Ascending aorta (tissue), 2 donors: ENCODE measurements at regions not wholly inside any gene's neighbourhood (a gene's known extent, or its start where the extent isn't known, plus 50 kb on each side); places are given as distances from the start of the nearest gene placed in this dataset.
"Not testable (repeated sequence)": the region's sequence is repeated elsewhere in the genome, so short reads cannot be mapped to it uniquely, and the experiment has no call there.

Experiments
- DNase-seq, 2 donors: peaks; one replicate each; pipeline ENCODE4 v3.0.0-alpha.2; 2019; ENCODE audit warnings: low spot score in 2 of 2
- H3K27ac ChIP-seq, 2 donors: fragments of 200-600 bp; sonication (generic); one replicate each; pipeline ENCODE4 v1.5.1; 2016 to 2017; ENCODE audit warnings: mild to moderate bottlenecking in 1 of 2
- H3K27me3 ChIP-seq: fragments of 200-600 bp; sonication (generic); one replicate; pipeline ENCODE4 v1.5.1; 2017
- H3K36me3 ChIP-seq, 2 donors: fragments of 200-600 bp; sonication (generic); one replicate each; pipeline ENCODE4 v1.5.1; 2016
- H3K4me1 ChIP-seq, 2 donors: fragments of 200-600 bp; sonication (generic); one replicate each; pipeline ENCODE4 v1.5.1; 2016 to 2017; ENCODE audit warnings: mild to moderate bottlenecking in 1 of 2
- H3K4me3 ChIP-seq, 2 donors: fragments of 200-600 bp; sonication (generic); one replicate each; pipeline ENCODE4 v1.5.1; 2016 to 2017; ENCODE audit warnings: mild to moderate bottlenecking in 1 of 2
- H3K9me3 ChIP-seq, 2 donors: fragments of 200-600 bp; sonication (generic); one replicate each; pipeline ENCODE4 v1.5.1; 2016
- intact Hi-C: fragments of 100-400 bp; cut with DNase I; formaldehyde crosslinking; loops from one replicate; pipeline ENCODE4 v1.15.1; 2023
- TF ChIP-seq, protein P1 (sequence below), 3 experiments: fragments of 200-600 bp in 2 of 3; fragments of 450-650 bp in 1 of 3; sonication (generic) in 2 of 3; IDR thresholded peaks; one replicate each; pipeline ENCODE4 v1.5.1; 2016 to 2019; ENCODE audit warnings: antibody characterized with exemption in 3 of 3, mild to moderate bottlenecking in 1 of 3, moderate library complexity in 1 of 3

DNA sequence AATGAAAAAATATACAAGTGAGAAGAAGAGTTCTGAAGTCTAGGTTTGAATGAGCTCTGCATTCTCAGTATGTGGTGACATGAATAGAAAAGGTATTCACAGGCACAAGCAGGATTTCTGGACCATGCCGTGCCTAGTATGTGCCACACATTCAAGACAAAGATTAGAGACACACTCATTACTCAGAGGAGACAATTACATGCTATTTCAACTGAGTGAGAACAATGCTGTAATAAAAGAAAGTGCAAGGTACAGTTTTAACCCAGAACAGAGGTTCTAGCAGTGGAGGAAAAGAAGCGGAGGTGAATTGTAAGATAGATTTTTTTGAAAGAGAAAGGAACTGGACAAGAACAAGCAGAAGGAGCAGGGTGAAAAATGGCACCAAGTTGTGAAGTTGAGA, 121.0 kb upstream of the RASGEF1B start:
- no peaks in the 10 kb centered on the region for H3K36me3 ChIP-seq
- no peak overlapping the region for H3K4me3 ChIP-seq
- no peak overlapping the region for H3K27ac ChIP-seq
- DNase-seq = no peak
- no peaks in the 10 kb centered on the region for H3K9me3 ChIP-seq
- no peaks in the 10 kb centered on the region for H3K27me3 ChIP-seq
- intact Hi-C loops = no loop called here
- no peaks in the 10 kb centered on the region for H3K4me1 ChIP-seq
- TF ChIP-seq, protein P1, sequence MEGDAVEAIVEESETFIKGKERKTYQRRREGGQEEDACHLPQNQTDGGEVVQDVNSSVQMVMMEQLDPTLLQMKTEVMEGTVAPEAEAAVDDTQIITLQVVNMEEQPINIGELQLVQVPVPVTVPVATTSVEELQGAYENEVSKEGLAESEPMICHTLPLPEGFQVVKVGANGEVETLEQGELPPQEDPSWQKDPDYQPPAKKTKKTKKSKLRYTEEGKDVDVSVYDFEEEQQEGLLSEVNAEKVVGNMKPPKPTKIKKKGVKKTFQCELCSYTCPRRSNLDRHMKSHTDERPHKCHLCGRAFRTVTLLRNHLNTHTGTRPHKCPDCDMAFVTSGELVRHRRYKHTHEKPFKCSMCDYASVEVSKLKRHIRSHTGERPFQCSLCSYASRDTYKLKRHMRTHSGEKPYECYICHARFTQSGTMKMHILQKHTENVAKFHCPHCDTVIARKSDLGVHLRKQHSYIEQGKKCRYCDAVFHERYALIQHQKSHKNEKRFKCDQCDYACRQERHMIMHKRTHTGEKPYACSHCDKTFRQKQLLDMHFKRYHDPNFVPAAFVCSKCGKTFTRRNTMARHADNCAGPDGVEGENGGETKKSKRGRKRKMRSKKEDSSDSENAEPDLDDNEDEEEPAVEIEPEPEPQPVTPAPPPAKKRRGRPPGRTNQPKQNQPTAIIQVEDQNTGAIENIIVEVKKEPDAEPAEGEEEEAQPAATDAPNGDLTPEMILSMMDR (IDR thresholded peaks at IDR 0.05) = no peak

DNA sequence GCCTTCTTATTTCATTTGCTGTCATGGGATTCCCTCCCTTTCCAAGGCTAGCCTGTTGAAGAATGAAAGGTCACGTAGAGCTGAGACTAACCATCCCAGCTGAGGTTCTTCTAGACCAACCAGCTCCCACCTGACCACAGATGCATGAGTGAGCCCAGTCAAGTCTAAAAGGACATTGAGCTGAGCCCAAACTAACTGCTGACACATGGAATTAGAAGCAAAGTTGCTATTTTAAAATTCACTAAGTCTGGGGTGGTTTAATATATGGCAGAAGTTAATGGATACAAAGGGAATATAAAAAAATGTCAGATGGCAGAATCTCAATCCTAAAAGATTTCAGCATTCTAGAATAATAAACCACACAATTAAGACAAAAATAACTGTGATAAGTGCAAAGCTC, 118.9 kb upstream of the RASGEF1B start:
- TF ChIP-seq, protein P1 (IDR thresholded peaks at IDR 0.05) = no peak
- H3K4me3 ChIP-seq = no peak overlapping the region
- no peaks in the 10 kb centered on the region for H3K27me3 ChIP-seq
- intact Hi-C loops = no loop called here
- no peak for DNase-seq
- no peaks in the 10 kb centered on the region for H3K9me3 ChIP-seq
- H3K36me3 ChIP-seq = no peaks in the 10 kb centered on the region
- no peak overlapping the region for H3K27ac ChIP-seq
- no peaks in the 10 kb centered on the region for H3K4me1 ChIP-seq

DNA sequence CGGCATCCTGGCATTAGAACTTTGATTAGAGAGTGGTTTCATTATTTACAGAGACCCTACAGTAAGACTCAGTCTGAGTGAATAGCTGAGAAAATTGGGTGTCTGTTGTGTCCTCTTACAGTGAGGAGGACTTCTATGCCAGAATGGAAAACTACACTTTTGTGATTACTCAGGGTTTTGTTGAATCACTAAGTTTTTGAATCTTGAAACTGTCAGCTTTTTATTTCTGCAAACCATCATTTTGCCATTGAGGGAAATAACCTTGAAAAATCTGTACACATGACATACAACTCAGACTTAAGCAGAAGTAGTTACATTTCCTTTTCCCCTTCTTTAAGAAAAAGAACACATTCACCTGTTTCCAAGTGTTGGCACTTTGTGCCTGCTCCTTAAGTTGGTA, 117.6 kb upstream of the RASGEF1B start:
- Histone ChIP-seq H3K27me3 (no peaks in the 10 kb centered on the region), H3K36me3 (no peaks in the 10 kb centered on the region), H3K4me1 (no peaks in the 10 kb centered on the region), H3K4me3 (no peak overlapping the region), H3K9me3 (no peaks in the 10 kb centered on the region), H3K27ac (no peak overlapping the region)
- intact Hi-C loops = no loop called here
- TF ChIP-seq, protein P1 (IDR thresholded peaks at IDR 0.05) = no peak
- DNase-seq = no peak

DNA sequence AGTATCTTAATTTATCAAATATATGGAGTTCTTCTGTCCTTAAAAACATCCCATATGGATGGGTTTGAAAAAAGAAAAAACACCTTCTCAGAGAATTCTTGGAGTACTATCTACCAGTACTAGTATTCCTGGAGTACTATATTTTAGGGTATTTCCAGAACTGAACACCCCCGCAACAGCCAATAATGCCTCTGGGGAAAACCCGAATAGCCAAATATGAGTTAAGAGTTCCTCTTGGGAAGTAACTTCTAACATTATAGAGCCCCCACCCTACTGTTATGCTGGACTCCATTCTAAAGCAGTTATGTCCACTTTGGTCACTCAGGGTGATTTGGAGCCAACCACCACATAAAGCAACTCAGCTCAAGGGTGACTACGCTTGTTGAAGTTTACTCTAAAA, 115.0 kb upstream of the RASGEF1B start:
- H3K36me3 ChIP-seq = no peaks in the 10 kb centered on the region
- TF ChIP-seq, protein P1 (IDR thresholded peaks at IDR 0.05) = no peak
- intact Hi-C loops = no loop called here
- no peak overlapping the region for H3K4me3 ChIP-seq
- H3K27ac ChIP-seq = no peak overlapping the region
- no peaks in the 10 kb centered on the region for H3K9me3 ChIP-seq
- no peaks in the 10 kb centered on the region for H3K4me1 ChIP-seq
- DNase-seq = no peak
- no peaks in the 10 kb centered on the region for H3K27me3 ChIP-seq

DNA sequence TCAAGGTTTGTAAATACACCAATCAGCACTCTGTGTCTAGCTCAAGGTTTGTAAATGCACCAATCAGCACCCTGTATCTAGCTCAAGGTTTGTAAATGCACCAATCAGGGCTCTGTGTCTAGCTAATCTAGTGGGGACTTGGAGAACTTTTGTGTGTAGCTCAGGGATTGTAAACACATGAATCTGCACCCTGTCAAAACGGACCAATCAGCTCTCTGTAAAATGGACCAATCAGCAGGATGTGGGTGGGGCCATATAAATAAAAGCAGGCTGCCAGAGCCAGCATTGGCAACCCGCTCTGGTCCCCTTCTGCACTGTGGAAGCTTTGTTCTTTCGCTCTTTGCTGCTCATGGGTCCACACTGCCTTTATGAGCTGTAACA, 109.3 kb upstream of the RASGEF1B start:
- H3K36me3 ChIP-seq, DNase-seq, H3K27ac ChIP-seq, intact Hi-C loops, H3K4me1 ChIP-seq, H3K27me3 ChIP-seq, H3K9me3 ChIP-seq, H3K4me3 ChIP-seq: not testable (repeated sequence)

DNA sequence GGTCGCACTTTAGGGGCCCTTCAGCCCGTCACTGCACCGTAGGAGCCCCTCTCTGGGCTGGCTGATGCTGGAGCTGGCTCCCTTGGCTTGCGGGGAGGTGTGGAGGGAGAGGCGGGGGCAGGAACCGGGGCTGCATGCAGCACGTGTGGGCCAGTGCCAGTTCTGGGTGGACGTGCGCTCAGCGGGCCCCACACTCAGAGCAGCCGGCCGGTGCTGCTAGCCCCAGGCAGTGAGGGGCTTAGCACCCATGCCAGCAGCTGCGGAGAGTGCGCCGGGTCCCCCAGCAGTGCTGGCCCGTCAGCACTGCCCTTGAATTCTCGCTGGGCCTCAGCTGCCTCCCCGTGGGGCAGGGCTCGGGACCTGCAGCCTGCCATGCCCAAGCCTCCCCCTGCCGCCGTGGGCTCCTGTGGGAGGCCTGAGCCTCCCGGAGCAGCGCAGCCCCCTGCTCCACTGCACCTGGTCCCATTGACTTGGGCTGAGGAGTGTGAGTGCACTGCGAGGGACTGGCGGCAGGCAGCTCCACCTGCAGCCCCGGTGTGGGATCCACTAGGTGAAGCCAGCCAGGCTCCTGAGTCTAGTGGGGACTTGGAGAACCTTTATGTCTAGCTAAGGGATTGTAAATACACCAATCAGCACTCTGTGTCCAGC, 108.8 kb upstream of the RASGEF1B start:
- Histone ChIP-seq H3K4me1 (no peaks in the 10 kb centered on the region), H3K27me3 (no peaks in the 10 kb centered on the region), H3K4me3 (no peak overlapping the region), H3K36me3 (no peaks in the 10 kb centered on the region), H3K9me3 (no peaks in the 10 kb centered on the region), H3K27ac (no peak overlapping the region)
- TF ChIP-seq, protein P1 (IDR thresholded peaks at IDR 0.05) = no peak
- intact Hi-C loops = no loop called here
- no peak for DNase-seq
